Muscle layer of colon (tissue), 2 donors: ENCODE measurements at regions not wholly inside any gene's neighbourhood (a gene's known extent, or its start where the extent isn't known, plus 50 kb on each side); places are given as distances from the start of the nearest gene placed in this dataset.

Source experiments
- H3K27ac ChIP-seq: one replicate; pipeline ENCODE4 v1.7.0; 2013; ENCODE audit warnings: low read depth, mild to moderate bottlenecking, low read length, moderate library complexity
- H3K27me3 ChIP-seq, 2 donors: one replicate each; pipeline ENCODE4 v1.7.0; 2013; ENCODE audit warnings: low read length in 2 of 2, mild to moderate bottlenecking in 2 of 2; ENCODE audit not compliant: insufficient read depth in 2 of 2, control insufficient read depth in 1 of 2
- H3K36me3 ChIP-seq: one replicate; pipeline ENCODE4 v1.7.0; 2013; ENCODE audit warnings: mild to moderate bottlenecking, low read length; ENCODE audit not compliant: insufficient read depth
- H3K4me1 ChIP-seq: one replicate; pipeline ENCODE4 v1.7.0; 2013; ENCODE audit warnings: mild to moderate bottlenecking, low read length; ENCODE audit not compliant: insufficient read depth
- H3K4me3 ChIP-seq, 2 donors: one replicate each; pipeline ENCODE4 v1.7.0; 2013; ENCODE audit warnings: low read length in 2 of 2, low read depth in 1 of 2, mild to moderate bottlenecking in 1 of 2, moderate library complexity in 1 of 2
- H3K9ac ChIP-seq: one replicate; pipeline ENCODE4 v1.7.0; 2013; ENCODE audit warnings: low read length
- H3K9me3 ChIP-seq: one replicate; pipeline ENCODE4 v1.7.0; 2013; ENCODE audit warnings: mild to moderate bottlenecking, low read length
- donor health status: abdominal sarcoma.
- donor health status: Adenocarcinoma of cecum.

GRCh38 chr2:9709539-9710285 is 78.9 kb upstream of the YWHAQ start:
- Histone ChIP-seq H3K36me3 (no peaks in the 10 kb centered on the region), H3K27me3 (no peaks in the 10 kb centered on the region), H3K27ac (no peak overlapping the region), H3K4me3 (no peak overlapping the region), H3K4me1 (no peaks in the 10 kb centered on the region), H3K9ac (no peak overlapping the region), H3K9me3 (no peaks in the 10 kb centered on the region)

DNA sequence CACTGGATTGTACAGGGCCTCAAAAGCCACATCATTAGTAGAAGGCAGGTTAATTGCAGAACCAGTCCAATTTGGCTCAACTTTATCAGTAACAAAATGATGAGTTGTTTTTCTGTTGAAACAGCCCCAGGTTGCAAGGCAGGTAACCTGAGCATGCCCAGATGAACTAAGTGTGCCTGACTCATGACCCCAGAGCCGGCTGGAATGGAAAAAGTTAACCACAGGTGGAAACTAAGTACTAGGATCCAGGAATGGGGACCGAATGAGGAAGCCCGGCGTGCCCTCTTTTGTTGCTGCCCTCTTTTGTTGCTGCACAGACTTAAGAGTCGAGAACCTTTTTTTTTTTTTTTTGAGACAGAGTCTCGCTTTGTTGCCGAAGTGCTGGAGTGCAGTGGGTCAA is 79.5 kb upstream of the YWHAQ start:
- Histone ChIP-seq H3K4me1 (no peaks in the 10 kb centered on the region), H3K36me3 (no peaks in the 10 kb centered on the region), H3K4me3 (no peak overlapping the region), H3K9ac (no peak overlapping the region), H3K9me3 (no peaks in the 10 kb centered on the region), H3K27me3 (no peaks in the 10 kb centered on the region), H3K27ac (no peak overlapping the region)

DNA sequence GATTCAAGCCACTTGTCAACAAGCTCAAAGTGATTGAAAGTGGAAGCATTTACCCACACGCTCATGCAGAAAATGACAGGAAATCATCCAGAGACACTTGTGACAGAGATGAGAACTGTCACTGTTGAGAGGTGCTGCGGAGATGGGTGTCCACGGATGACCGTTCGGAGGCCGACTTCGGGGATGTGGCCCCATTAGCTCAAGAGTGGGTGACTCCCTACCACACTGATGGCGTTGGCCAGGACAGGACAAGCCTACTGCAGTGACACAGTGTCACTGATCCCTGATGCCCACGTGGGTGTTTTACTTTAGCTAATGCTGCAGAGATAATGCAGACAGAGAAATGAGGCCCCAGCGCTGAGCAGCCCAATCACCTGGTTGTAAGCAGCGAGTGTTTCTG is 81.5 kb upstream of the YWHAQ start:
- Histone ChIP-seq H3K9ac (no peak overlapping the region), H3K4me1 (no peaks in the 10 kb centered on the region), H3K9me3 (no peaks in the 10 kb centered on the region), H3K27me3 (no peaks in the 10 kb centered on the region), H3K4me3 (no peak overlapping the region), H3K36me3 (no peaks in the 10 kb centered on the region), H3K27ac (no peak overlapping the region)

DNA sequence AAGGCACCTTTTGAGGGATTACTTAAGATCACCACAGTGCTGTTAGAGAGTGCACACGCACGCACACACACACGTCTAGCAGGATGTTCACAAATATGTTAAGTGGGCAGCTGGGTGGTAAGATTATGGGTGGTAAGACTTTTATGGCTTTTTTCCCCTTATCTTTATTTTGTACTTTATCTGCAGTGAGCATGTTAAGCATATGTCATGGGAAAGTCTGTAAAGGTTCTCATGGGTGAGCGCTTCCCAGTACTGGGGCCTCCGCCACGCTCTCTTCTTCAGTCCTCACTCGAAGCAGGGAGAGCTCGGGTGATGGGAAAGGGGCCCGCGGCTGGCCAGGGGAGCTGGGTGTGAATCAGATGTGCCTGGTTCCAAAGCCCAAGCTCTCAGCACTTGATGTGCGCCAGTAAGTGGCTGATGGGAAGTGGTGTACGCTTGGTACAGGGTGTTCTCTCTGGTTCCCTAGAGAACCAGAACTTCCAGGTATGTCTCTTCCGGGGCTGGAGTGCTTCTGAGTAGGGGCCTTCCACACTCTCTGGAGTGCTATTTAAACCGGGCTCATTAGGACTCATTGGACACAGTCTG is 83.9 kb upstream of the YWHAQ start:
- Histone ChIP-seq H3K4me3 (no peak overlapping the region), H3K27me3 (no peaks in the 10 kb centered on the region), H3K4me1 (no peaks in the 10 kb centered on the region), H3K27ac (no peak overlapping the region), H3K9me3 (no peaks in the 10 kb centered on the region), H3K9ac (no peak overlapping the region), H3K36me3 (no peaks in the 10 kb centered on the region)

GRCh38 chr2:9715238-9715637 is 84.4 kb upstream of the YWHAQ start:
- no peaks in the 10 kb centered on the region for H3K4me1 ChIP-seq

DNA sequence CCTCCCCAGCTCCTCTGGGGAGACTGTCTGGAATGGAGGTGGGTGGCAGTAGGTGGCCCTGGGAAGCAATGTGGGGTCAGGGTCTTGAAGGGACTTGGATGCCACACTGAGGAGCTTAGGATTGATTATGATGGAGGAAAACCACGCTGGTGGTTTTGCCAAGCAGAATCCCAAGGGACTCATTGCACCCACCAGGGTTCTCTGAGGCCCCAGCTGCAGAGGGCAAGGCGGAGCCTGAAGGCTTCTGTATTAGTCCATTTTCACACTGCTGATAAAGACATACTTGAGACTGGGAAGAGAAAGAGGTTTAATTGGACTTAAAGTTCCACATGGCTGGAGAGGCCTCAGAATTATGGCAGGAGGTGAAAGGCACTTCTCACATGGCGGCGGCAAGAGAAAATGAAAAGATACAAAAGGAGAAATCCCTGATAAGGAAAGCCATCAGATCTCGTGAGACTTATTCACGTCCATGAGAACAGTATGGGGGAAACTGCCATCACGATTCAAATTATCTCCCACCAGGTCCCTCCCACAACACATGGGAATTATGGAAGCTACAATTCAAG is 87.2 kb upstream of the YWHAQ start:
- H3K4me3 ChIP-seq = no peak overlapping the region
- no peaks in the 10 kb centered on the region for H3K4me1 ChIP-seq
- no peak overlapping the region for H3K9ac ChIP-seq
- no peaks in the 10 kb centered on the region for H3K36me3 ChIP-seq
- no peaks in the 10 kb centered on the region for H3K27me3 ChIP-seq
- H3K27ac ChIP-seq = no peak overlapping the region
- H3K9me3 ChIP-seq = no peaks in the 10 kb centered on the region

More at GRCh38 chr2:9715238-9715637, 84.4 kb upstream of the YWHAQ start:
- Histone ChIP-seq H3K36me3 (no peaks in the 10 kb centered on the region), H3K9me3 (no peaks in the 10 kb centered on the region), H3K27ac (no peak overlapping the region), H3K27me3 (no peaks in the 10 kb centered on the region), H3K9ac (no peak overlapping the region), H3K4me3 (no peak overlapping the region)

GRCh38 chr2:9720352-9721093 is 89.7 kb upstream of the YWHAQ start:
- Histone ChIP-seq H3K9ac (no peak overlapping the region), H3K36me3 (no peaks in the 10 kb centered on the region), H3K27me3 (no peaks in the 10 kb centered on the region), H3K4me1 (no peaks in the 10 kb centered on the region), H3K4me3 (no peak overlapping the region), H3K9me3 (no peaks in the 10 kb centered on the region), H3K27ac (no peak overlapping the region)

- no peak overlapping the region for H3K27ac ChIP-seq
- no peak overlapping the region for H3K9ac ChIP-seq
- no peaks in the 10 kb centered on the region for H3K36me3 ChIP-seq
- H3K4me3 ChIP-seq = no peak overlapping the region
- H3K4me1 ChIP-seq = no peaks in the 10 kb centered on the region
- H3K9me3 ChIP-seq = no peaks in the 10 kb centered on the region
- H3K27me3 ChIP-seq = no peaks in the 10 kb centered on the region
Observed at GRCh38 chr2:9721344-9721743, 90.5 kb upstream of the YWHAQ start.

DNA sequence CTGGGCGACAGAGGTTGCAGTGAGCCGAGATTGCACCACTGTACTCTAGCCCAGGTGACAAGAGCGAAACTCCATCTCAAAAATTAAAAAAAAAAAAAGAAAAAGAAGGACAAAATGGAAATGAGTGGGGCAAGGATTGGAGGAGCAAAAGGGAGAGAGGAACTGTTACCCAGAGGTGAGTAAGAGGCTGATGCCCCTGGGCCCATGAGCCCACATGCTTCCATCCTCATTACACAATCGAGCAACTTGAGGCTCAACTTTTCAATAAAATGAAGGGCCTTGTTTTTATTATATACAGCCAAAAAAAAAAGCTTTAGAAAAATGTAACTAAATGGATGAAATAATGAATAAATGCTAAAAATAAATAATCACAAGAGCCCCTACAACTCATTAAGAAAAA is 91.7 kb upstream of the YWHAQ start:
- no peaks in the 10 kb centered on the region for H3K36me3 ChIP-seq
- no peaks in the 10 kb centered on the region for H3K9me3 ChIP-seq
- no peak overlapping the region for H3K9ac ChIP-seq
- H3K27ac ChIP-seq = no peak overlapping the region
- no peak overlapping the region for H3K4me3 ChIP-seq
- no peaks in the 10 kb centered on the region for H3K4me1 ChIP-seq
- no peaks in the 10 kb centered on the region for H3K27me3 ChIP-seq

- Histone ChIP-seq H3K4me1 (no peaks in the 10 kb centered on the region), H3K9ac (no peak overlapping the region), H3K36me3 (no peaks in the 10 kb centered on the region), H3K4me3 (no peak overlapping the region), H3K27me3 (no peaks in the 10 kb centered on the region), H3K9me3 (no peaks in the 10 kb centered on the region), H3K27ac (no peak overlapping the region)
Observed at GRCh38 chr2:9724565-9724964, 93.8 kb upstream of the YWHAQ start.

DNA sequence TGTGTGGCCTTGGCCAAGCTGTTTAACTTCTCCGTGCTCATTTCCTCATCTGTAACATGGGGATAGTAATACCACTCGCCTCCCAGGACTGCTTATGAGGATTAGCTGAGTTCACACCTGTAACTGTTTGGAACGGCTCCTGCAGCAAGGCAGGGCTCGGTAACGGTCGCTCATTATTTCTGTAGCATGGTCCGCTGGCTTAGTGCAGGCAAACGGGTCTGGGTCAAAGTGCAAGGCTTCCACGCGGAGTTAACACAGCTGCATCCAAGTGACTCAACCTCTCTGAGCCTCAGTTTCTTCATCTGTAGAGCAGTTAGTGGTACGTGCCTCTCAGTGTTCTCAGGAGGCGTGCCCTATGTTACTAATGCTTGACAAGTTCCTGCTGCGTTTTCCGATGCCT is 94.3 kb upstream of the YWHAQ start:
- Histone ChIP-seq H3K4me1 (no peaks in the 10 kb centered on the region), H3K4me3 (no peak overlapping the region), H3K9me3 (no peaks in the 10 kb centered on the region), H3K9ac (no peak overlapping the region), H3K36me3 (no peaks in the 10 kb centered on the region), H3K27me3 (no peaks in the 10 kb centered on the region), H3K27ac (no peak overlapping the region)
